B cell (primary cell): ENCODE measurements at regions not wholly inside any gene's neighbourhood (a gene's known extent, or its start where the extent isn't known, plus 50 kb on each side); places are given as distances from the start of the nearest gene placed in this dataset.

Source experiments
- CTCF ChIP-seq: fragments of 200-600 bp; IDR thresholded peaks from one replicate; pipeline ENCODE4 v1.8.0; 2022; ENCODE audit warnings: antibody characterized with exemption, mild to moderate bottlenecking
- EZH2 ChIP-seq: IDR thresholded peaks from 2 replicates; pipeline ENCODE4 v1.6.1; 2012; ENCODE audit warnings: borderline replicate concordance, low read depth, mild to moderate bottlenecking, moderate library complexity, low read length; ENCODE audit not compliant: insufficient read depth, poor library complexity, severe bottlenecking

GRCh38 chr11:24390016-24390415 is 106.8 kb upstream of the LUZP2 start:
- TF ChIP-seq CTCF (no peak), EZH2 (no peak)
